Duodenal mucosa (tissue), 2 donors: ENCODE measurements at regions not wholly inside any gene's neighbourhood (a gene's known extent, or its start where the extent isn't known, plus 50 kb on each side); places are given as distances from the start of the nearest gene placed in this dataset.
A peak's percentile ranks its signal among the peaks of the same experiment; 100 is the strongest.

ENCODE experiments used
- H3K27ac ChIP-seq: one replicate; pipeline ENCODE4 v1.7.0; 2013; ENCODE audit warnings: low read depth, low read length
- H3K27me3 ChIP-seq, 2 donors: one replicate each; pipeline ENCODE4 v1.7.0; 2013; ENCODE audit warnings: low read length in 2 of 2, control low read depth in 1 of 2; ENCODE audit not compliant: insufficient read depth in 2 of 2, control insufficient read depth in 1 of 2
- H3K36me3 ChIP-seq, 2 donors: one replicate each; pipeline ENCODE4 v1.7.0; 2013; ENCODE audit warnings: low read length in 2 of 2, control low read depth in 1 of 2; ENCODE audit not compliant: insufficient read depth in 2 of 2, control insufficient read depth in 1 of 2
- H3K4me1 ChIP-seq, 2 donors: one replicate each; pipeline ENCODE4 v1.7.0; 2013; ENCODE audit warnings: low read length in 2 of 2, control low read depth in 1 of 2; ENCODE audit not compliant: insufficient read depth in 2 of 2, control insufficient read depth in 1 of 2
- H3K4me3 ChIP-seq, 2 donors: one replicate each; pipeline ENCODE4 v1.7.0; 2013; ENCODE audit warnings: low read length in 2 of 2, low read depth in 1 of 2
- H3K9ac ChIP-seq, 2 donors: one replicate each; pipeline ENCODE4 v1.7.0; 2013; ENCODE audit warnings: low read length in 2 of 2, low read depth in 1 of 2
- H3K9me3 ChIP-seq, 2 donors: one replicate each; pipeline ENCODE4 v1.7.0; 2013; ENCODE audit warnings: low read length in 2 of 2, control low read depth in 1 of 2; ENCODE audit not compliant: control insufficient read depth in 1 of 2

GRCh38 chr3:42037318-42037945 is 53.7 kb upstream of the TRAK1 start:
- no peak overlapping the region for H3K27ac ChIP-seq
- H3K9ac ChIP-seq, result no peak overlapping the region
- no peaks in the 10 kb centered on the region for H3K27me3 ChIP-seq
- peaks cover 18 to 23% of the 10 kb centered on the region in 2 donors for H3K4me1 ChIP-seq
- H3K4me3 ChIP-seq, result no peak overlapping the region
- no peaks in the 10 kb centered on the region for H3K9me3 ChIP-seq
- peaks cover 5 to 18% of the 10 kb centered on the region in 2 donors for H3K36me3 ChIP-seq

- Histone ChIP-seq H3K27me3 (no peaks in the 10 kb centered on the region), H3K4me1 (peaks cover 17 to 21% of the 10 kb centered on the region in 2 donors), H3K9ac (no peak overlapping the region), H3K27ac (no peak overlapping the region), H3K36me3 (peaks cover 5 to 18% of the 10 kb centered on the region in 2 donors), H3K4me3 (no peak overlapping the region), H3K9me3 (no peaks in the 10 kb centered on the region)
These were observed 54.7 kb upstream of the TRAK1 start for GRCh38 chr3:42036483-42036823.

DNA sequence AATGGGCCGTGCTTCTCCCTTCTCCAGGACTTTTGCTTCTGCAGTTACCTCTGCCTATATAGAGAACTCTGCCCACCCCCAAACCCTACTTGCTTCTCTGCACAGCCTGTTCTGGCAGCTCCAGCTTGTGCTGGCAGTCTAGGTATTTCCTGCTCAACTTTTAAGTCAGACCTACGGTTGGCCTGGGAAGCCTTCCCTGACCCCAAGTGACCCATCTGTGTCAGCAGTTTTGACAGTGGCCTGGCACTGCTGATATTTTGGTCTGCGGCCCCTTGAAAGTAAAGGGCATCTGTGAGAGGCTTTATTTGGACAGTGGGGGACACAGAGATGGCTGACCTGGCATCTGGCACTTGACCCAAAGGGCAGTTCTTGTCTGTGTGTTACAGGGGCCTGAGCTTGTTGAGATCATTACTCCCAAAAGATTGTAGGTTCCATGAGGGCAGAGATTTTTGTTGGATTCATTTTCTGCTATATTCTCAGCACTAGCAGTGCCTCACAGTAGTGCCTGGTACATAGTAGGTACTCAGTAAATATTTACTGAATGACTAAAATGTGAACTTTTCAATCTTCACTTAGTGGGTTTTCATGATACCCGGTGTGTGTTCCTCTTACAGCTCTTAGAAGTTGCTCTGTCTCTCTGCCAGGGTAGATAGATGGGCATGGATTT is 55.2 kb upstream of the TRAK1 start:
- Histone ChIP-seq H3K4me3 (no peak overlapping the region), H3K9me3 (no peaks in the 10 kb centered on the region), H3K27me3 (no peaks in the 10 kb centered on the region), H3K27ac (no peak overlapping the region), H3K9ac (no peak overlapping the region), H3K4me1 (peaks cover 17 to 21% of the 10 kb centered on the region in 2 donors), H3K36me3 (peaks cover 5 to 18% of the 10 kb centered on the region in 2 donors)

GRCh38 chr3:42035007-42035406 is 56.1 kb upstream of the TRAK1 start:
- Histone ChIP-seq H3K4me1 (peaks cover 17 to 21% of the 10 kb centered on the region in 2 donors), H3K27ac (no peak overlapping the region), H3K9me3 (no peaks in the 10 kb centered on the region), H3K9ac (no peak overlapping the region), H3K36me3 (peaks cover 5 to 18% of the 10 kb centered on the region in 2 donors), H3K4me3 (no peak overlapping the region), H3K27me3 (no peaks in the 10 kb centered on the region)

DNA sequence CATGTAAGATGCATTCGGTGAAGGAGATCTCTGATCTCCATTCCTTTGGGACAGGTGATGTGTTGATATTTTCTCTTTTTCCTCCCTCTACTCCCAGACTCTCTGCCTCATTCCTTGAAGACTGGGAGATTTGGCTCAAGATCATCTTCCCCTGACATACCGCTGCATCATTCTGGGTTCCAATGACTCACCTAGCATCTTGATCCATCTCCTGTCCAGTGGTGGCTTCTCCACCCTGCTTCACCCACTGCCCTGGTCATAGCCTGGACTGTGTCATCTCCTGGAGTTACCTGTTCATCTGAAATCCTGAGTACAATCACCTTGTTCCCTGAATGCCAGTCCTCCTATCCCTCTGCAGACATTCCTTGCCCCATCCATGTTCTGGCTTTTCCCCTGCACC is 57.4 kb upstream of the TRAK1 start:
- Histone ChIP-seq H3K27me3 (no peaks in the 10 kb centered on the region), H3K9ac (no peak overlapping the region), H3K9me3 (no peaks in the 10 kb centered on the region), H3K4me3 (no peak overlapping the region), H3K27ac (no peak overlapping the region), H3K36me3 (peaks cover 5 to 18% of the 10 kb centered on the region in 2 donors), H3K4me1 (peaks cover 17 to 21% of the 10 kb centered on the region in 2 donors)

DNA sequence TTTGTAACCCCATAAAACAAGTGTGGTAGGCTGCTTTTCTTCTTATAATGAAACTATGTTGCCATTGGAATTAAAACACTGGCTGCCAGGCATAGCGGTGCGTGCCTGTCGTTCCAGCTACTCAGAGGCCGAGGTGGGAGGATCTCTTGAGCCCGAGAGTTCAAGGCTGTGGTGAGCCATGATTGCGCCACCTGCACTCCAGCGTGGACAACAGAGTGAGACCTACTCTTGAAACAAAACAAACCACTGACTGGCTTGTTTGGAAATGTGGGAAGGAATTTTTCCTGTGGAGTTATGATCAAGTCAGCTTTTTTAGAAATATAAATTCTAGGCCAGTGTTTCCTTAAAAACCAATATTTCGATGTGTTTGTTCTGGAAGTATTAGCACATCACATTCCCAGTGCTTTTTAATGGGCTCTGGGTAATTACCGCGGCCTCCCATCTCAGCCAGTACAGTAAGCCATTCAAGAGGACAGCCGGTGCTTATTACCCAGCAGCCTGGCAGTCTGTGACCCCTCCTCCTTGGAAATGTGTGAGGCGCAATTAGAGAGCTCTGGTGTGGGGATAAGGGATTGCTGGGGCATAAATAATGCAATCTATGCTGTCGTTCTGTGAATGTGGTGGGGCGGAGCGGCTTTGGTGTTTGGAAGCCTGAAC is 58.3 kb upstream of the TRAK1 start:
- H3K4me3 ChIP-seq, result no peak overlapping the region
- H3K36me3 ChIP-seq, result peaks cover 5 to 18% of the 10 kb centered on the region in 2 donors
- no peaks in the 10 kb centered on the region for H3K9me3 ChIP-seq
- peaks cover 17 to 21% of the 10 kb centered on the region in 2 donors for H3K4me1 ChIP-seq
- no peak overlapping the region for H3K9ac ChIP-seq
- no peaks in the 10 kb centered on the region for H3K27me3 ChIP-seq
- peak overlapping the region; percentile 32 for H3K27ac ChIP-seq

- peaks cover 17 to 20% of the 10 kb centered on the region in 2 donors for H3K4me1 ChIP-seq
- H3K27me3 ChIP-seq, result no peaks in the 10 kb centered on the region
- no peak overlapping the region for H3K9ac ChIP-seq
- H3K27ac ChIP-seq, result no peak overlapping the region
- H3K36me3 ChIP-seq, result peaks cover 5 to 18% of the 10 kb centered on the region in 2 donors
- no peaks in the 10 kb centered on the region for H3K9me3 ChIP-seq
- no peak overlapping the region for H3K4me3 ChIP-seq
These were observed 59.2 kb upstream of the TRAK1 start for GRCh38 chr3:42031808-42032480.

DNA sequence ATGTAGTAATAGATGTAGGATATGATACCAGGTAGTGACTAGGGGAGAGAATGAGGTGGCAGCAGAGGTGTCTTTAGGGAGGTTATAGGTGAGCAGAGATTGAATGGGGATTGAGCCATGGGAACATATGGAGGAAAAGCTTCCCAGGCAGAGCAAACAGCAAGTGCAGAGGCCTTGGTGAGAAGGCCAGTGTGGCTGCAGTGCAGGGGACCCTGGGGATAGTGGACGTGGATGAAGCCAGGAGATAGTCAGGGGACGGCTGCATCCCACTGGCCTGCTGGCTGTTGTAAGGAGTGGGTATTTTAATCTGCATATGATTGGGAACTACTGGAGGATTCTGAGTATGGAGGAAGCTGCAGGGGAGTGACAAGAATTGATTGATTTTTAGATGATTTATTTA is 62.7 kb upstream of the TRAK1 start:
- no peaks in the 10 kb centered on the region for H3K9me3 ChIP-seq
- H3K36me3 ChIP-seq, result no peaks in the 10 kb centered on the region
- no peak overlapping the region for H3K4me3 ChIP-seq
- no peak overlapping the region for H3K27ac ChIP-seq
- H3K9ac ChIP-seq, result no peak overlapping the region
- H3K4me1 ChIP-seq, result peaks cover 25 to 26% of the 10 kb centered on the region in 2 donors
- no peaks in the 10 kb centered on the region for H3K27me3 ChIP-seq

- no peaks in the 10 kb centered on the region for H3K27me3 ChIP-seq
- no peak overlapping the region for H3K27ac ChIP-seq
- H3K9ac ChIP-seq, result no peak overlapping the region
- no peak overlapping the region for H3K4me3 ChIP-seq
- peaks cover 25 to 26% of the 10 kb centered on the region in 2 donors for H3K4me1 ChIP-seq
- H3K9me3 ChIP-seq, result no peaks in the 10 kb centered on the region
- H3K36me3 ChIP-seq, result no peaks in the 10 kb centered on the region
These were observed 63.6 kb upstream of the TRAK1 start for GRCh38 chr3:42027571-42027970.
